ENCODE measurements at regions not wholly inside any gene's neighbourhood (a gene's known extent, or its start where the extent isn't known, plus 50 kb on each side); places are given as distances from the start of the nearest gene placed in this dataset.

GRCh38 chr2:7161501-7161900 is 244.3 kb downstream of the RNF144A start:
- TF ChIP-seq POLR2A (IDR thresholded peaks at IDR 0.05; ENCODE audit: low read depth, low read length) (no peak), POLR2AphosphoS5 (IDR thresholded peaks at IDR 0.05; ENCODE audit: low read depth, low read length) (no peak), TAF1 (IDR thresholded peaks at IDR 0.05; ENCODE audit: low read depth, low read length) (no peak), PAX5 (IDR thresholded peaks at IDR 0.05; ENCODE audit: insufficient read depth, low read length, severe bottlenecking) (no peak), POU2F2 (IDR thresholded peaks at IDR 0.05; ENCODE audit: low read depth, low read length) (no peak)

Data from GM12891 (cell line).